ENCODE measurements at regions not wholly inside any gene's neighbourhood (a gene's known extent, or its start where the extent isn't known, plus 50 kb on each side); places are given as distances from the start of the nearest gene placed in this dataset.

DNA sequence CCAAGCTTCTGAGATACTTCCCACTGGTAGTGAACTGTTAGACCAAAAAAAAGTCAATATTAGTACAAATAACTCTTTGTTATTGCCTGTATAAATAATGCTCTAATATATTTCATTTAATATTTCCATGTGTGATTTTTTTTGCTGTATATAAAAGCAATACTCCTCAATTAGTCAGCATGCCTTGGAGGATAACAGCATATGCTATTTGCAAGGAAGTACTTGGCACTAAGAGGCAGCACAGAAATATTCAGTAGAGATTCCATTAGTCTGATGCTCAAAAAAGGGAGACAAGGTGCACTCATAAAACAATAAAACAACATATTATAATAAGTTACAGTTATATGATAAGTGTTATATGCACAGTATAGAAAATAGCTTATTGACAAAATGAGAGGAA, 296.6 kb upstream of the MPDZ start:
- no peaks in the 10 kb centered on the region for H3K27me3 Mint-ChIP-seq (ENCODE audit: unreplicated experiment)
- H3K4me3 Mint-ChIP-seq (ENCODE audit: unreplicated experiment) = no peak overlapping the region
- H3K9me3 Mint-ChIP-seq (ENCODE audit: unreplicated experiment) = no peaks in the 10 kb centered on the region
- TF ChIP-seq, protein P1, sequence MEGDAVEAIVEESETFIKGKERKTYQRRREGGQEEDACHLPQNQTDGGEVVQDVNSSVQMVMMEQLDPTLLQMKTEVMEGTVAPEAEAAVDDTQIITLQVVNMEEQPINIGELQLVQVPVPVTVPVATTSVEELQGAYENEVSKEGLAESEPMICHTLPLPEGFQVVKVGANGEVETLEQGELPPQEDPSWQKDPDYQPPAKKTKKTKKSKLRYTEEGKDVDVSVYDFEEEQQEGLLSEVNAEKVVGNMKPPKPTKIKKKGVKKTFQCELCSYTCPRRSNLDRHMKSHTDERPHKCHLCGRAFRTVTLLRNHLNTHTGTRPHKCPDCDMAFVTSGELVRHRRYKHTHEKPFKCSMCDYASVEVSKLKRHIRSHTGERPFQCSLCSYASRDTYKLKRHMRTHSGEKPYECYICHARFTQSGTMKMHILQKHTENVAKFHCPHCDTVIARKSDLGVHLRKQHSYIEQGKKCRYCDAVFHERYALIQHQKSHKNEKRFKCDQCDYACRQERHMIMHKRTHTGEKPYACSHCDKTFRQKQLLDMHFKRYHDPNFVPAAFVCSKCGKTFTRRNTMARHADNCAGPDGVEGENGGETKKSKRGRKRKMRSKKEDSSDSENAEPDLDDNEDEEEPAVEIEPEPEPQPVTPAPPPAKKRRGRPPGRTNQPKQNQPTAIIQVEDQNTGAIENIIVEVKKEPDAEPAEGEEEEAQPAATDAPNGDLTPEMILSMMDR (IDR thresholded peaks at IDR 0.05; ENCODE audit: partially characterized antibody, unreplicated experiment) = no peak
- DNase-seq = no peak
- no peaks in the 10 kb centered on the region for H3K36me3 Mint-ChIP-seq (ENCODE audit: unreplicated experiment)
- no peak overlapping the region for H3K27ac Mint-ChIP-seq (ENCODE audit: unreplicated experiment)
- H3K4me1 Mint-ChIP-seq (ENCODE audit: low read depth, unreplicated experiment) = no peaks in the 10 kb centered on the region

DNA sequence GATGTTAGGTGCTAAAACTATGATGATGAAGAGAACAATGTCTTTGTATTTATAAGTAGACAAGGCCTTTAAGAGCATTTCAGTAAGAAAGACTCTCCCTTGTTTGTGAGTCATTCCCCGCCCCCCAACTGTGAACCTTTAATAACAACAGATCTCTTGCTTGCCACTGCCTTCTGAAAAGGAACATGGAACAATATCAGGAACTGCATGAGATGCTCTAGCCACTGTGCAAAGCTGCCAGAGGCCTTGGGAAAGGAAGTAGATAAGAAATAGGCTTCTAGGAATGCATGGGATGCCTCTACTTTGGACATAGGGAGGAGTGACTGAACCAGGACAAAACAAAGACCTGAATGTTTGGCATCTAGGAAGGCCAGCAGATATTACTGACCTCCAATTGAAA, 296.1 kb upstream of the MPDZ start:
- H3K4me1 Mint-ChIP-seq (ENCODE audit: low read depth, unreplicated experiment) = no peaks in the 10 kb centered on the region
- no peaks in the 10 kb centered on the region for H3K27me3 Mint-ChIP-seq (ENCODE audit: unreplicated experiment)
- H3K4me3 Mint-ChIP-seq (ENCODE audit: unreplicated experiment) = no peak overlapping the region
- no peaks in the 10 kb centered on the region for H3K9me3 Mint-ChIP-seq (ENCODE audit: unreplicated experiment)
- no peaks in the 10 kb centered on the region for H3K36me3 Mint-ChIP-seq (ENCODE audit: unreplicated experiment)
- H3K27ac Mint-ChIP-seq (ENCODE audit: unreplicated experiment) = no peak overlapping the region
- no peak for DNase-seq
- TF ChIP-seq, protein P1 (IDR thresholded peaks at IDR 0.05; ENCODE audit: partially characterized antibody, unreplicated experiment) = no peak

DNA sequence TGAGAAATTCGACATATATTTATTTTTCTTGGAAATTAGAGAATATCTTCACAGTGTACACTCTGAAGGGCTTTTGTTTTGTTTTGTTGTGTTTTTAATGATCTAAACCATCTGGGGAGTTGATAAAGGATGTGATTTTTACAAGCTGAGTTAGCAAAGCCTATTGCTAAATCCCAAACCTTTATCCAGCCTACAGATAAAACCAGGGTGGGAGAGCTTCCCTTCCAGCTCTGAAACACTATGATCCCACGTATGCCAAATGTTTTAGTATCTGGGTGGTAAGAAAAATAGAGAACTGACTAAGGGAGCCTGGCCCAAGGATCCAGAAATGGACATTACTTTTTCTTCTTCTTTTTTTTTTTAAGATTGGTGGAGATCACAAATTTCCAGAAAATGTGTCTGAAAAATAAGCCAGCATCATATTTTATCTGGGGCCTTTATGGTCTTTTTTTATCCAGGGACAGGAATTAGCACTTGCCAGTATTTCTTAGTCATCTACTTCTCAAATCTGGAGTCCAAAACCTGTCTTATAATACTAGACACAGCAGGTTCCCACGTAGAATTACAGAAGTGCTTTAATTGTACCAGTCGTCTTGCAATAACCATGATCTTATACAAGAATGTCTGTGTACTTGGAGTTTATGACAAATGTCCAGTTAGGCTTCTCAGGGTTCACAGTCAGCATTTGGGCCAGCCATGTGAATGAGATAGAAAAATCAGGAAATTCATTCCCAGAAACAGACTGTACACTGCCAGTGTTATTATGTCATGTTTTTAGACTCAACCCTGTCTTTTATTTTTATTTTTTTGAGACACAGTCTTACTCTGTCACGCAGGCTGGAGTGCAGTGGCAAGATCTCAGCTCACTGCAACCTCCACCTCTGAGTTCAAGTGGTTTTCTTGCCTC, 290.8 kb upstream of the MPDZ start:
- Mint-ChIP-seq H3K27ac (ENCODE audit: unreplicated experiment) (no peak overlapping the region), H3K36me3 (ENCODE audit: unreplicated experiment) (no peaks in the 10 kb centered on the region), H3K4me3 (ENCODE audit: unreplicated experiment) (no peak overlapping the region), H3K27me3 (ENCODE audit: unreplicated experiment) (no peaks in the 10 kb centered on the region), H3K9me3 (ENCODE audit: unreplicated experiment) (no peaks in the 10 kb centered on the region), H3K4me1 (ENCODE audit: low read depth, unreplicated experiment) (peaks cover 10% of the 10 kb centered on the region)
- TF ChIP-seq, protein P1 (IDR thresholded peaks at IDR 0.05; ENCODE audit: partially characterized antibody, unreplicated experiment) = no peak
- no peak for DNase-seq

DNA sequence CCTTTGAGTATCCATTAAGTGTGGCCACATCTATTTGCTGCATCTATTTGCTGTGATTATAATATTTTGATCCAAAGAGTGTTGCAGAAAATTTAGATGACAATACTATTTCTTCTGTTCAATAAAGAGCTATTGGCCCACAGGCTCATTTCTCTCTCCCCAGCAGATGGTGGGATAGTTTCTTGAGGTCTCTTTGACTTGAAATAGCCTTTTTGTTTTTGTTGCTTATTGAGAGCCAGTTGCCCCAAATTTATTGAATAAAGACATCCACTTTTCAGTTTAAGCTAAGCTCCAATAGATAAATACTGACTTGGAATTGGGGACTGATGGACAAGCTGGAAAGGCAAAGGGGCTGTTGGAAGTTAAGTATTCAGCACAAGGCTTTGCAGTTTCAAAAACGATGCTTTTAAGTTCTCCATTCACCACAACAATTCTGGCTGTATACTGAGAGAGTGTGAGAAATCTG, 290.1 kb upstream of the MPDZ start:
- TF ChIP-seq, protein P1 (IDR thresholded peaks at IDR 0.05; ENCODE audit: partially characterized antibody, unreplicated experiment) = no peak
- no peak for DNase-seq
- Mint-ChIP-seq H3K4me1 (ENCODE audit: low read depth, unreplicated experiment) (peaks cover 10% of the 10 kb centered on the region), H3K9me3 (ENCODE audit: unreplicated experiment) (no peaks in the 10 kb centered on the region), H3K27me3 (ENCODE audit: unreplicated experiment) (no peaks in the 10 kb centered on the region), H3K36me3 (ENCODE audit: unreplicated experiment) (no peaks in the 10 kb centered on the region), H3K4me3 (ENCODE audit: unreplicated experiment) (peak overlapping the region; percentile 16), H3K27ac (ENCODE audit: unreplicated experiment) (peak overlapping the region; percentile 36)
